ENCODE measurements at regions not wholly inside any gene's neighbourhood (a gene's known extent, or its start where the extent isn't known, plus 50 kb on each side); places are given as distances from the start of the nearest gene placed in this dataset.

- Histone ChIP-seq H3K4me3 (ENCODE audit: low read depth, low read length) (no peak overlapping the region), H3K36me3 (ENCODE audit: control insufficient read depth in 1 of 2, insufficient read depth in 2 of 2, low read length in 2 of 2) (no peaks in the 10 kb centered on the region), H4K12ac (ENCODE audit: low read depth, low read length) (no peak overlapping the region), H3K27me3 (ENCODE audit: insufficient read depth, low read length) (no peaks in the 10 kb centered on the region), H3K9me3 (ENCODE audit: insufficient read depth, low read depth, low read length) (no peaks in the 10 kb centered on the region), H3K9ac (ENCODE audit: low read length) (no peak overlapping the region), H2BK12ac (ENCODE audit: low read length) (no peak overlapping the region), H2AK5ac (ENCODE audit: low read length) (no peak overlapping the region), H3K4me1 (ENCODE audit: control insufficient read depth in 1 of 2, insufficient read depth in 2 of 2, low read length in 2 of 2) (no peaks in the 10 kb centered on the region), H3K79me2 (ENCODE audit: control insufficient read depth, insufficient read depth, low read length, poor library complexity) (no peaks in the 10 kb centered on the region), H2BK5ac (ENCODE audit: low read depth, low read length, poor library complexity) (no peak overlapping the region), H3K4ac (ENCODE audit: low read depth, low read length) (no peak overlapping the region), H3K27ac (ENCODE audit: low read depth, low read length) (no peak overlapping the region), H3K23ac (ENCODE audit: low read length) (no peak overlapping the region), H4K8ac (ENCODE audit: low read depth, low read length) (no peak overlapping the region), H4K91ac (ENCODE audit: low read depth, low read length) (no peak overlapping the region), H3K14ac (ENCODE audit: low read length) (no peak overlapping the region), H3K79me1 (ENCODE audit: low read length) (no peaks in the 10 kb centered on the region), H3K4me2 (ENCODE audit: low read length) (no peak overlapping the region), H2AFZ (ENCODE audit: insufficient read depth, low read length, poor library complexity) (no peak overlapping the region), H2BK120ac (ENCODE audit: insufficient read depth, low read length, poor library complexity) (no peak overlapping the region), H3K18ac (ENCODE audit: low read length) (no peak overlapping the region)
- peak in 1 of 2 donors; percentile 37 for DNase-seq
- no CpG with 5 or more reads among the region's 2 CpGs for whole genome bisulfite sequencing (ENCODE audit: extremely low coverage, insufficient coverage, insufficient read length)
Measured at GRCh38 chr11:109298865-109299264, 123.1 kb upstream of the C11orf87 start.

- no peak overlapping the region for H4K12ac ChIP-seq (ENCODE audit: low read depth, low read length)
- H3K23ac ChIP-seq (ENCODE audit: low read length): no peak overlapping the region
- no peak overlapping the region for H2BK5ac ChIP-seq (ENCODE audit: low read depth, low read length, poor library complexity)
- no peaks in the 10 kb centered on the region for H3K79me2 ChIP-seq (ENCODE audit: control insufficient read depth, insufficient read depth, low read length, poor library complexity)
- no peak overlapping the region for H3K27ac ChIP-seq (ENCODE audit: low read depth, low read length)
- H3K18ac ChIP-seq (ENCODE audit: low read length): no peak overlapping the region
- no peaks in the 10 kb centered on the region for H3K9me3 ChIP-seq (ENCODE audit: insufficient read depth, low read depth, low read length)
- H3K36me3 ChIP-seq (ENCODE audit: control insufficient read depth in 1 of 2, insufficient read depth in 2 of 2, low read length in 2 of 2): no peaks in the 10 kb centered on the region
- no peak overlapping the region for H3K9ac ChIP-seq (ENCODE audit: low read length)
- H2AFZ ChIP-seq (ENCODE audit: insufficient read depth, low read length, poor library complexity): no peak overlapping the region
- H2BK120ac ChIP-seq (ENCODE audit: insufficient read depth, low read length, poor library complexity): no peak overlapping the region
- no peaks in the 10 kb centered on the region for H3K79me1 ChIP-seq (ENCODE audit: low read length)
- H3K4ac ChIP-seq (ENCODE audit: low read depth, low read length): no peak overlapping the region
- no peak overlapping the region for H3K14ac ChIP-seq (ENCODE audit: low read length)
- no peak overlapping the region for H3K4me3 ChIP-seq (ENCODE audit: low read depth, low read length)
- H2BK12ac ChIP-seq (ENCODE audit: low read length): no peak overlapping the region
- no peak overlapping the region for H2AK5ac ChIP-seq (ENCODE audit: low read length)
- no peaks in the 10 kb centered on the region for H3K27me3 ChIP-seq (ENCODE audit: insufficient read depth, low read length)
- no peak for DNase-seq
- no peak overlapping the region for H4K91ac ChIP-seq (ENCODE audit: low read depth, low read length)
- no peak overlapping the region for H3K4me2 ChIP-seq (ENCODE audit: low read length)
- H3K4me1 ChIP-seq (ENCODE audit: control insufficient read depth in 1 of 2, insufficient read depth in 2 of 2, low read length in 2 of 2): no peaks in the 10 kb centered on the region
- H4K8ac ChIP-seq (ENCODE audit: low read depth, low read length): no peak overlapping the region
- WGBS (ENCODE audit: extremely low coverage, insufficient coverage, insufficient read length): no CpG with 5 or more reads among the region's 3 CpGs
Measured at GRCh38 chr11:109300211-109300610, 121.8 kb upstream of the C11orf87 start.

GRCh38 chr11:109302591-109303334, 119.2 kb upstream of the C11orf87 start:
- no peak overlapping the region for H3K27ac ChIP-seq (ENCODE audit: low read depth, low read length)
- H3K27me3 ChIP-seq (ENCODE audit: insufficient read depth, low read length): no peaks in the 10 kb centered on the region
- no peak overlapping the region for H2AFZ ChIP-seq (ENCODE audit: insufficient read depth, low read length, poor library complexity)
- H3K23ac ChIP-seq (ENCODE audit: low read length): no peak overlapping the region
- no peak overlapping the region for H2BK120ac ChIP-seq (ENCODE audit: insufficient read depth, low read length, poor library complexity)
- no peak overlapping the region for H2BK12ac ChIP-seq (ENCODE audit: low read length)
- no peak overlapping the region for H3K18ac ChIP-seq (ENCODE audit: low read length)
- no peak overlapping the region for H3K4ac ChIP-seq (ENCODE audit: low read depth, low read length)
- no peak overlapping the region for H4K8ac ChIP-seq (ENCODE audit: low read depth, low read length)
- H3K14ac ChIP-seq (ENCODE audit: low read length): no peak overlapping the region
- no peak overlapping the region for H2BK5ac ChIP-seq (ENCODE audit: low read depth, low read length, poor library complexity)
- no peak overlapping the region for H4K12ac ChIP-seq (ENCODE audit: low read depth, low read length)
- H3K9ac ChIP-seq (ENCODE audit: low read length): no peak overlapping the region
- no peak overlapping the region for H2AK5ac ChIP-seq (ENCODE audit: low read length)
- H3K79me1 ChIP-seq (ENCODE audit: low read length): no peaks in the 10 kb centered on the region
- H3K79me2 ChIP-seq (ENCODE audit: control insufficient read depth, insufficient read depth, low read length, poor library complexity): no peaks in the 10 kb centered on the region
- H3K4me3 ChIP-seq (ENCODE audit: low read depth, low read length): no peak overlapping the region
- no peaks in the 10 kb centered on the region for H3K4me1 ChIP-seq (ENCODE audit: control insufficient read depth in 1 of 2, insufficient read depth in 2 of 2, low read length in 2 of 2)
- no CpG with 5 or more reads among the region's 4 CpGs for WGBS (ENCODE audit: extremely low coverage, insufficient coverage, insufficient read length)
- H3K9me3 ChIP-seq (ENCODE audit: insufficient read depth, low read depth, low read length): no peaks in the 10 kb centered on the region
- no peaks in the 10 kb centered on the region for H3K36me3 ChIP-seq (ENCODE audit: control insufficient read depth in 1 of 2, insufficient read depth in 2 of 2, low read length in 2 of 2)
- no peak overlapping the region for H3K4me2 ChIP-seq (ENCODE audit: low read length)
- H4K91ac ChIP-seq (ENCODE audit: low read depth, low read length): no peak overlapping the region
- DNase-seq: no peak

GRCh38 chr11:109303342-109303741, 118.6 kb upstream of the C11orf87 start:
- no peak overlapping the region for H3K23ac ChIP-seq (ENCODE audit: low read length)
- no peak overlapping the region for H4K91ac ChIP-seq (ENCODE audit: low read depth, low read length)
- no peaks in the 10 kb centered on the region for H3K9me3 ChIP-seq (ENCODE audit: insufficient read depth, low read depth, low read length)
- no peaks in the 10 kb centered on the region for H3K79me1 ChIP-seq (ENCODE audit: low read length)
- no peak overlapping the region for H4K12ac ChIP-seq (ENCODE audit: low read depth, low read length)
- H3K18ac ChIP-seq (ENCODE audit: low read length): no peak overlapping the region
- H3K27ac ChIP-seq (ENCODE audit: low read depth, low read length): no peak overlapping the region
- H3K4me3 ChIP-seq (ENCODE audit: low read depth, low read length): no peak overlapping the region
- H3K36me3 ChIP-seq (ENCODE audit: control insufficient read depth in 1 of 2, insufficient read depth in 2 of 2, low read length in 2 of 2): no peaks in the 10 kb centered on the region
- H2AK5ac ChIP-seq (ENCODE audit: low read length): no peak overlapping the region
- H3K27me3 ChIP-seq (ENCODE audit: insufficient read depth, low read length): no peaks in the 10 kb centered on the region
- H2BK12ac ChIP-seq (ENCODE audit: low read length): no peak overlapping the region
- H2BK5ac ChIP-seq (ENCODE audit: low read depth, low read length, poor library complexity): no peak overlapping the region
- H4K8ac ChIP-seq (ENCODE audit: low read depth, low read length): no peak overlapping the region
- no peak overlapping the region for H2BK120ac ChIP-seq (ENCODE audit: insufficient read depth, low read length, poor library complexity)
- H2AFZ ChIP-seq (ENCODE audit: insufficient read depth, low read length, poor library complexity): no peak overlapping the region
- DNase-seq: no peak
- no CpG with 5 or more reads among the region's 1 CpG for WGBS (ENCODE audit: extremely low coverage, insufficient coverage, insufficient read length)
- H3K4me2 ChIP-seq (ENCODE audit: low read length): no peak overlapping the region
- no peaks in the 10 kb centered on the region for H3K79me2 ChIP-seq (ENCODE audit: control insufficient read depth, insufficient read depth, low read length, poor library complexity)
- H3K14ac ChIP-seq (ENCODE audit: low read length): no peak overlapping the region
- H3K4ac ChIP-seq (ENCODE audit: low read depth, low read length): no peak overlapping the region
- no peak overlapping the region for H3K9ac ChIP-seq (ENCODE audit: low read length)
- H3K4me1 ChIP-seq (ENCODE audit: control insufficient read depth in 1 of 2, insufficient read depth in 2 of 2, low read length in 2 of 2): no peaks in the 10 kb centered on the region

Data from trophoblast cell (in vitro differentiated cells and primary cell).